Ectodermal cell (in vitro differentiated cells): ENCODE measurements at regions not wholly inside any gene's neighbourhood (a gene's known extent, or its start where the extent isn't known, plus 50 kb on each side); places are given as distances from the start of the nearest gene placed in this dataset.

Experiments used
- H3K27ac ChIP-seq: 2 replicates; pipeline ENCODE4 v1.7.0; 2013; ENCODE audit warnings: mild to moderate bottlenecking, low read depth, low read length; ENCODE audit not compliant: insufficient read depth, poor library complexity, severe bottlenecking
- H3K27me3 ChIP-seq: 2 replicates; pipeline ENCODE4 v1.7.0; 2013; ENCODE audit warnings: mild to moderate bottlenecking, low read length; ENCODE audit not compliant: insufficient read depth, control insufficient read depth, poor library complexity, severe bottlenecking
- H3K36me3 ChIP-seq: one replicate; pipeline ENCODE4 v1.7.0; 2013; ENCODE audit warnings: low read length; ENCODE audit not compliant: control insufficient read depth, insufficient read depth
- H3K4me1 ChIP-seq: one replicate; pipeline ENCODE4 v1.7.0; 2013; ENCODE audit warnings: low read length; ENCODE audit not compliant: control insufficient read depth, insufficient read depth
- H3K4me3 ChIP-seq: 2 replicates; pipeline ENCODE4 v1.7.0; 2013; ENCODE audit warnings: low read depth, low read length, control low read depth; ENCODE audit not compliant: insufficient read depth
- H3K9me3 ChIP-seq: 2 replicates; pipeline ENCODE4 v1.7.0; 2013; ENCODE audit warnings: mild to moderate bottlenecking, low read length, moderate library complexity; ENCODE audit not compliant: control insufficient read depth
- WGBS, 2 experiments: methylation state at CpG; one replicate each; pipeline ENCODE4 v1.1.7; 2013; ENCODE audit warnings: missing lambda C conversion rate in 2 of 2; 5-methylcytosine and 5-hydroxymethylcytosine counted together

- no peaks in the 10 kb centered on the region for H3K36me3 ChIP-seq
- no peak overlapping the region for H3K27ac ChIP-seq
- no peak overlapping the region for H3K4me3 ChIP-seq
- 55 to 65% methylated on average over 2 of the region's 2 CpGs for WGBS, 2 experiments
- H3K4me1 ChIP-seq = no peaks in the 10 kb centered on the region
- no peaks in the 10 kb centered on the region for H3K27me3 ChIP-seq
- no peaks in the 10 kb centered on the region for H3K9me3 ChIP-seq
These were observed 1318.9 kb downstream of the AACS start for GRCh38 chr12:126384026-126384564.

GRCh38 chr12:126385785-126386184 lies 1320.5 kb downstream of the AACS start:
- Histone ChIP-seq H3K27me3 (no peaks in the 10 kb centered on the region), H3K27ac (no peak overlapping the region), H3K4me3 (no peak overlapping the region), H3K4me1 (no peaks in the 10 kb centered on the region), H3K36me3 (no peaks in the 10 kb centered on the region), H3K9me3 (no peaks in the 10 kb centered on the region)
- 92 to 93% methylated on average over 4 of the region's 4 CpGs for WGBS, 2 experiments

- Histone ChIP-seq H3K27ac (no peak overlapping the region), H3K4me1 (no peaks in the 10 kb centered on the region), H3K4me3 (no peak overlapping the region), H3K9me3 (no peaks in the 10 kb centered on the region), H3K36me3 (no peaks in the 10 kb centered on the region), H3K27me3 (no peaks in the 10 kb centered on the region)
- 85 to 89% methylated on average over 9 of the region's 9 CpGs for WGBS, 2 experiments
These were observed 1324.1 kb downstream of the AACS start for GRCh38 chr12:126389220-126389841.

DNA sequence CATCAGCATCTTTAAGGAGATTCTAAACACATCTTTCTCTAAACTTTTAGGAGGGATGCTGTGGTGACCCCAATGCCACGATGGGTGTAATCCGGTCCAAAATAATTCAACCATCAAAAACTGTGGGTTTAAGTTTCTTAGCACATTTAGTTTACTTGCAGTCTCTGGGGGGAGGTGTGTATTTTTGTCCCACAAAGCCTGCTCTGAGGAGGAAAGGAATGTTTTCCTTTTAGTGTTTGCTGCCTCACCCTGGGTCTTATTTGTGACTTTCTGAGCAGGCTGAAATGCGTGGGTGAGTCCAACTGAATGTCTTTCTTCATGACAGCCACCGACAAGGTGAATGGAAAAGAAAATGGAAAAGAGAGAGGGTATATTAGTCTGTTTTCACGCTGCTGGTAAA lies 1324.7 kb downstream of the AACS start:
- Histone ChIP-seq H3K4me1 (no peaks in the 10 kb centered on the region), H3K27ac (no peak overlapping the region), H3K9me3 (no peaks in the 10 kb centered on the region), H3K27me3 (no peaks in the 10 kb centered on the region), H3K36me3 (no peaks in the 10 kb centered on the region), H3K4me3 (no peak overlapping the region)
- 89 to 97% methylated on average over 5 of the region's 5 CpGs for WGBS, 2 experiments

DNA sequence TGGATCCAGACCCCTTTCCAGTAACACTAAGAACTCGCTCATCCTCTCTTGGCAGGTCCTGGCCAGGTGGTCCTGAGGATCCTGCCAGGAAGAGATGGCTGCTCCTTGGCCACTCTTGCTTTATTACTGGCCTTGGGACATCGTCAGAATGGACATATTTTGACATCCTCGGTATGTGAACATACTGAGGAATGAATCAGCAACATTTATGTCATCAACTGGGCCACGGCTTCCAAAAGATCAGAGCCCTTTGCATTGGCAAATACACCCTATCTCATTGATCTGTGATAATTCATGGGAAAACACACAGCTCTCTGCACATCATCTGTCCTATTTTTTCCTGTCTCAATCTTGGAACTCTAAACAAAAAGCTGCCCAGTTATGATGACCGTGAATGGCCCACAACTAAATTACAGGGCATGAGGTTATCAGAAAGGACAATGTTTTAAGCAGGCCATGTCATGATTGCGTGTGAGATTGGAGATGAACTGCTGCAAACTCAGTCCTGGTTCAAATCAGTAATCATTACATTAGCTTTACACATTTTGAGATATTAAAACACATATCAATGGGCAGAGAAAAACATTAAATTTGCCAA lies 1325.8 kb downstream of the AACS start:
- H3K36me3 ChIP-seq = no peaks in the 10 kb centered on the region
- 95 to 96% methylated on average over 6 of the region's 6 CpGs for WGBS, 2 experiments
- H3K27ac ChIP-seq = no peak overlapping the region
- H3K4me3 ChIP-seq = no peak overlapping the region
- no peaks in the 10 kb centered on the region for H3K4me1 ChIP-seq
- H3K27me3 ChIP-seq = no peaks in the 10 kb centered on the region
- no peaks in the 10 kb centered on the region for H3K9me3 ChIP-seq

DNA sequence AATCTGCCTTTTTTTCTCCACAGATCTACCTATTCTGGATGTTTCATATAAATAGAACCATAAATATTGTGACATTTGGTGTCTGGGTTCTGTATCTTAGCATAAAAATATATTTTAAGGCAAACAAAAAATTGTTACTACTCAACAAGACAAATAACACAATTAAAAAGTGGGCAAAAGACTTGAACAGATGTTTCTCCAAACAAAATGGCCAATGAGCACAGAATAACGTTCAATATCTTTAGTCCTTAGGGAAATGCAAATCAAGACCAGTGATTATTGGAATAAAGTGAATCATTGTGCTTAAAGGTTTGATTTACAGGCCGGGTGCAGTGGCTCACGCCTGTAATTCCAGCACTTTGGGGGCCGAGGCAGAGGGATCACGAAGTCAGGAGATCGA lies 1331.3 kb downstream of the AACS start:
- H3K36me3 ChIP-seq = no peaks in the 10 kb centered on the region
- H3K9me3 ChIP-seq = no peaks in the 10 kb centered on the region
- no peak overlapping the region for H3K4me3 ChIP-seq
- H3K27ac ChIP-seq = no peak overlapping the region
- H3K4me1 ChIP-seq = no peaks in the 10 kb centered on the region
- WGBS, 2 experiments = 91% methylated on average over 6 of the region's 6 CpGs
- no peaks in the 10 kb centered on the region for H3K27me3 ChIP-seq

- Histone ChIP-seq H3K27ac (no peak overlapping the region), H3K9me3 (no peaks in the 10 kb centered on the region), H3K27me3 (no peaks in the 10 kb centered on the region), H3K36me3 (no peaks in the 10 kb centered on the region), H3K4me1 (no peaks in the 10 kb centered on the region), H3K4me3 (no peak overlapping the region)
- WGBS, 2 experiments = 92 to 93% methylated on average over 7 of the region's 7 CpGs
These were observed 1331.9 kb downstream of the AACS start for GRCh38 chr12:126397071-126397581.

GRCh38 chr12:126397660-126398059 lies 1332.4 kb downstream of the AACS start:
- Histone ChIP-seq H3K9me3 (no peaks in the 10 kb centered on the region), H3K36me3 (no peaks in the 10 kb centered on the region), H3K4me3 (no peak overlapping the region), H3K27me3 (no peaks in the 10 kb centered on the region), H3K27ac (no peak overlapping the region), H3K4me1 (no peaks in the 10 kb centered on the region)
- WGBS, 2 experiments = 100% methylated on average over 1 of the region's 1 CpG

GRCh38 chr12:126400831-126401230 lies 1335.6 kb downstream of the AACS start:
- no peaks in the 10 kb centered on the region for H3K4me1 ChIP-seq
- H3K27me3 ChIP-seq = no peaks in the 10 kb centered on the region
- H3K4me3 ChIP-seq = no peak overlapping the region
- no peaks in the 10 kb centered on the region for H3K9me3 ChIP-seq
- no peaks in the 10 kb centered on the region for H3K36me3 ChIP-seq
- H3K27ac ChIP-seq = no peak overlapping the region

GRCh38 chr12:126404293-126404881 lies 1339.2 kb downstream of the AACS start:
- WGBS, 2 experiments = 94 to 96% methylated on average over 5 of the region's 5 CpGs
- H3K9me3 ChIP-seq = no peaks in the 10 kb centered on the region
- H3K36me3 ChIP-seq = no peaks in the 10 kb centered on the region
- no peak overlapping the region for H3K27ac ChIP-seq
- H3K4me3 ChIP-seq = no peak overlapping the region
- H3K27me3 ChIP-seq = no peaks in the 10 kb centered on the region
- H3K4me1 ChIP-seq = no peaks in the 10 kb centered on the region
